ENCODE measurements at regions not wholly inside any gene's neighbourhood (a gene's known extent, or its start where the extent isn't known, plus 50 kb on each side); places are given as distances from the start of the nearest gene placed in this dataset.

DNA sequence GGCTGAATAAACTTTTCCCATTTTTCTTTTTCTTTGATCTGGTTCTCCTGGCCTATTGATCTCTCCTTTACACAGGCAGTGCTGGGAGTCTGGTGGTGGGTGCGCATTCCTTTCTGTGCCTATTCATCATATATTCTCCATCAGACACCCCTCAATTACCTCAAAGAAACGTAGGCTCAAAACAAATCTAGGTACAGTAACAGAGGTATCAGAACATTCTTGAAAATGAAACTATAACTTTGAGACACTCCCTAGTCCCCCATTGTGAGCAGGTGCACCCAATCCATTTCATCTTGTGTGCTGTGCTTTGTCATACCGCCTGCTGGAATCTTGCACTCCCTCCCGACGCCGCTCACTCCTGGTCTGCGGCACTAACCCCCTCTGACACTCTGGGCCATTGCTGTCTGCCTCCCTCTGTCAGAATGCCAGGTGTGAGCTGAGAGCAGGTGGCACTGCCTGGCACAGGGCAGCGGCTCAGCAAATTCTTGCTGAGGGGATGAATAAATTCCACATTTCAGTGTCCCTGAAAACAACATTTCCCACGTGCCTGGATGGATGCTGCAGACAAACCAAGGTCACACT is 303.4 kb upstream of the EXOC2 start:
- TF ChIP-seq, protein P1, sequence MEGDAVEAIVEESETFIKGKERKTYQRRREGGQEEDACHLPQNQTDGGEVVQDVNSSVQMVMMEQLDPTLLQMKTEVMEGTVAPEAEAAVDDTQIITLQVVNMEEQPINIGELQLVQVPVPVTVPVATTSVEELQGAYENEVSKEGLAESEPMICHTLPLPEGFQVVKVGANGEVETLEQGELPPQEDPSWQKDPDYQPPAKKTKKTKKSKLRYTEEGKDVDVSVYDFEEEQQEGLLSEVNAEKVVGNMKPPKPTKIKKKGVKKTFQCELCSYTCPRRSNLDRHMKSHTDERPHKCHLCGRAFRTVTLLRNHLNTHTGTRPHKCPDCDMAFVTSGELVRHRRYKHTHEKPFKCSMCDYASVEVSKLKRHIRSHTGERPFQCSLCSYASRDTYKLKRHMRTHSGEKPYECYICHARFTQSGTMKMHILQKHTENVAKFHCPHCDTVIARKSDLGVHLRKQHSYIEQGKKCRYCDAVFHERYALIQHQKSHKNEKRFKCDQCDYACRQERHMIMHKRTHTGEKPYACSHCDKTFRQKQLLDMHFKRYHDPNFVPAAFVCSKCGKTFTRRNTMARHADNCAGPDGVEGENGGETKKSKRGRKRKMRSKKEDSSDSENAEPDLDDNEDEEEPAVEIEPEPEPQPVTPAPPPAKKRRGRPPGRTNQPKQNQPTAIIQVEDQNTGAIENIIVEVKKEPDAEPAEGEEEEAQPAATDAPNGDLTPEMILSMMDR (IDR thresholded peaks at IDR 0.05) = no peak
- TF ChIP-seq EZH2 (IDR thresholded peaks at IDR 0.05) (no peak), EZH2phosphoT487 (IDR thresholded peaks at IDR 0.05) (no peak)
